AG04450 (cell line): ENCODE measurements at regions not wholly inside any gene's neighbourhood (a gene's known extent, or its start where the extent isn't known, plus 50 kb on each side); places are given as distances from the start of the nearest gene placed in this dataset.

Experiments
- CTCF ChIA-PET: fragments of 300-600, 350-600 bp; formaldehyde crosslinking; extraction: SDS; loops from one replicate; lab custom pipeline; 2022; ENCODE audit warnings: antibody characterized with exemption, inconsistent platforms; lab: Charles Lee
- POLR2A ChIA-PET: fragments of 350-600 bp; formaldehyde crosslinking; extraction: SDS; loops from one replicate; lab custom pipeline; 2021; ENCODE audit warnings: antibody characterized with exemption, inconsistent platforms; lab: Yijun Ruan, JAX
- DNase-seq: peaks from one replicate; pipeline ENCODE4 v3.0.0-alpha.2; 2011; ENCODE audit warnings: low read depth, low spot score
- H3K27ac ChIP-seq: one replicate; pipeline ENCODE4 v1.5.1; 2012; ENCODE audit warnings: low read depth, low read length, control low read depth
- H3K27me3 ChIP-seq: one replicate; pipeline ENCODE4 v1.6.0; 2012; ENCODE audit warnings: low read length; ENCODE audit not compliant: control insufficient read depth, insufficient read depth
- H3K4me3 ChIP-seq: 2 replicates; pipeline ENCODE4 v1.5.1; 2011; ENCODE audit warnings: mild to moderate bottlenecking, low read depth, low read length, control low read depth
- H3K9me3 ChIP-seq: 2 replicates; pipeline ENCODE4 v1.5.1; 2012; ENCODE audit warnings: low read length; ENCODE audit not compliant: control insufficient read depth, insufficient read depth
- CTCF ChIP-seq: IDR thresholded peaks from 2 replicates; pipeline ENCODE4 v1.5.1; 2011; ENCODE audit warnings: low read depth, low read length, control low read depth, inconsistent platforms

- CTCF ChIA-PET, result no interaction called here
- POLR2A ChIA-PET, result no interaction called here
- Histone ChIP-seq H3K9me3 (no peaks in the 10 kb centered on the region; the same call in 1 of the 2 replicates), H3K4me3 (no peak overlapping the region), H3K27me3 (peaks cover 3% of the 10 kb centered on the region), H3K27ac (no peak overlapping the region)
- no peak for TF ChIP-seq CTCF
- DNase-seq, result no peak
These were observed 97.8 kb downstream of the AQP9 start for GRCh38 chr15:58235961-58236360.

GRCh38 chr15:58240191-58240932 lies 102.2 kb downstream of the AQP9 start:
- POLR2A ChIA-PET, result no interaction called here
- Histone ChIP-seq H3K9me3 (no peaks in the 10 kb centered on the region; the same call in 1 of the 2 replicates), H3K4me3 (no peak overlapping the region), H3K27me3 (peaks cover 3% of the 10 kb centered on the region), H3K27ac (no peak overlapping the region)
- CTCF ChIA-PET, result no interaction called here
- no peak for DNase-seq
- TF ChIP-seq CTCF, result no peak

GRCh38 chr15:58241872-58242271 lies 103.7 kb downstream of the AQP9 start:
- DNase-seq, result no peak
- ChIA-PET CTCF (interaction anchor here (0.5 to 1.0 kb wide), 2 partner anchors 13 to 581 kb away, joined by 3 to 4 read pairs; no protein-coding TSS in a partner anchor), POLR2A (no interaction called here)
- H3K27ac ChIP-seq, result no peak overlapping the region
- no peak overlapping the region for H3K4me3 ChIP-seq
- H3K27me3 ChIP-seq, result peaks cover 3% of the 10 kb centered on the region
- no peak for TF ChIP-seq CTCF
- H3K9me3 ChIP-seq, result no peaks in the 10 kb centered on the region; the same call in 1 of the 2 replicates

GRCh38 chr15:58243070-58243469 lies 104.9 kb downstream of the AQP9 start:
- no peak overlapping the region for H3K27ac ChIP-seq
- ChIA-PET CTCF (no interaction called here), POLR2A (no interaction called here)
- H3K4me3 ChIP-seq, result no peak overlapping the region
- peaks cover 3% of the 10 kb centered on the region for H3K27me3 ChIP-seq
- DNase-seq, result no peak
- TF ChIP-seq CTCF, result no peak
- H3K9me3 ChIP-seq, result no peaks in the 10 kb centered on the region; the same call in 1 of the 2 replicates

- peaks cover 3% of the 10 kb centered on the region for H3K27me3 ChIP-seq
- no peak for TF ChIP-seq CTCF
- H3K4me3 ChIP-seq, result no peak overlapping the region
- no peak overlapping the region for H3K27ac ChIP-seq
- ChIA-PET POLR2A (no interaction called here), CTCF (interaction anchor here (0.8 kb wide), 1 partner anchor 9 kb away, joined by 3 read pairs; no protein-coding TSS in a partner anchor)
- no peaks in the 10 kb centered on the region; the same call in 1 of the 2 replicates for H3K9me3 ChIP-seq
- no peak for DNase-seq
These were observed 106.4 kb downstream of the AQP9 start for GRCh38 chr15:58244536-58244935.
